Activated naive CD8-positive, alpha-beta T cell treated with anti-CD3 and anti-CD28 coated beads for 36 hours (primary cell): ENCODE measurements at regions not wholly inside any gene's neighbourhood (a gene's known extent, or its start where the extent isn't known, plus 50 kb on each side); places are given as distances from the start of the nearest gene placed in this dataset.
A peak's percentile ranks its signal among the peaks of the same experiment; 100 is the strongest.

Source experiments
- DNase-seq: peaks from one replicate; pipeline ENCODE4 v3.0.0; 2021
- H3K27ac Mint-ChIP-seq: one replicate; pipeline ENCODE4 v1.8.0; 2022; ENCODE audit warnings: mild to moderate bottlenecking, moderate library complexity, mixed read lengths
- H3K27me3 Mint-ChIP-seq: one replicate; pipeline ENCODE4 v1.8.0; 2022; ENCODE audit warnings: mild to moderate bottlenecking, mixed read lengths
- H3K36me3 Mint-ChIP-seq: one replicate; pipeline ENCODE4 v1.8.0; 2021; ENCODE audit warnings: mild to moderate bottlenecking, mixed read lengths
- H3K4me1 Mint-ChIP-seq: one replicate; pipeline ENCODE4 v1.8.0; 2021; ENCODE audit warnings: mixed read lengths
- H3K4me3 Mint-ChIP-seq: one replicate; pipeline ENCODE4 v1.8.0; 2022; ENCODE audit warnings: mild to moderate bottlenecking, moderate library complexity, mixed read lengths
- H3K9me3 Mint-ChIP-seq: one replicate; pipeline ENCODE4 v1.8.0; 2022; ENCODE audit warnings: mixed read lengths

- H3K9me3 Mint-ChIP-seq: peaks cover 4% of the 10 kb centered on the region
- no peak for DNase-seq
- no peaks in the 10 kb centered on the region for H3K4me1 Mint-ChIP-seq
- H3K27ac Mint-ChIP-seq: no peak overlapping the region
- H3K4me3 Mint-ChIP-seq: no peak overlapping the region
- H3K36me3 Mint-ChIP-seq: no peaks in the 10 kb centered on the region
- H3K27me3 Mint-ChIP-seq: peaks cover 49% of the 10 kb centered on the region
Measured at GRCh38 chr17:5800646-5801045, 216.3 kb upstream of the NLRP1 start.

GRCh38 chr17:5804251-5804650 is 219.9 kb upstream of the NLRP1 start:
- Mint-ChIP-seq H3K4me1 (no peaks in the 10 kb centered on the region), H3K27me3 (peaks cover 51% of the 10 kb centered on the region), H3K9me3 (peaks cover 6% of the 10 kb centered on the region), H3K4me3 (no peak overlapping the region), H3K27ac (no peak overlapping the region), H3K36me3 (no peaks in the 10 kb centered on the region)
- DNase-seq: no peak

GRCh38 chr17:5809056-5809455 is 224.7 kb upstream of the NLRP1 start:
- no peak for DNase-seq
- Mint-ChIP-seq H3K36me3 (peaks cover 3% of the 10 kb centered on the region), H3K27ac (no peak overlapping the region), H3K27me3 (peaks cover 39% of the 10 kb centered on the region), H3K9me3 (peaks cover 30% of the 10 kb centered on the region), H3K4me3 (no peak overlapping the region), H3K4me1 (no peaks in the 10 kb centered on the region)

GRCh38 chr17:5809580-5810188 is 225.4 kb upstream of the NLRP1 start:
- Mint-ChIP-seq H3K27ac (no peak overlapping the region), H3K4me1 (no peaks in the 10 kb centered on the region), H3K27me3 (peaks cover 32% of the 10 kb centered on the region), H3K36me3 (peaks cover 3% of the 10 kb centered on the region), H3K4me3 (no peak overlapping the region), H3K9me3 (peaks cover 30% of the 10 kb centered on the region)
- no peak for DNase-seq

GRCh38 chr17:5812590-5812989 is 228.3 kb upstream of the NLRP1 start:
- Mint-ChIP-seq H3K36me3 (peaks cover 3% of the 10 kb centered on the region), H3K9me3 (peaks cover 29% of the 10 kb centered on the region), H3K27ac (no peak overlapping the region), H3K27me3 (peaks cover 24% of the 10 kb centered on the region), H3K4me1 (no peaks in the 10 kb centered on the region), H3K4me3 (no peak overlapping the region)
- no peak for DNase-seq

- peaks cover 25% of the 10 kb centered on the region for H3K27me3 Mint-ChIP-seq
- H3K27ac Mint-ChIP-seq: no peak overlapping the region
- H3K4me3 Mint-ChIP-seq: no peak overlapping the region
- H3K4me1 Mint-ChIP-seq: no peaks in the 10 kb centered on the region
- H3K36me3 Mint-ChIP-seq: peaks cover 3% of the 10 kb centered on the region
- DNase-seq: no peak
- H3K9me3 Mint-ChIP-seq: peaks cover 29% of the 10 kb centered on the region
Measured at GRCh38 chr17:5813357-5813756, 229.0 kb upstream of the NLRP1 start.

GRCh38 chr17:5815396-5815795 is 231.1 kb upstream of the NLRP1 start:
- Mint-ChIP-seq H3K4me3 (no peak overlapping the region), H3K9me3 (peaks cover 20% of the 10 kb centered on the region), H3K4me1 (no peaks in the 10 kb centered on the region), H3K27me3 (peaks cover 32% of the 10 kb centered on the region), H3K27ac (no peak overlapping the region), H3K36me3 (peaks cover 2% of the 10 kb centered on the region)
- no peak for DNase-seq

- DNase-seq: no peak
- no peak overlapping the region for H3K27ac Mint-ChIP-seq
- peaks cover 32% of the 10 kb centered on the region for H3K27me3 Mint-ChIP-seq
- H3K4me1 Mint-ChIP-seq: no peaks in the 10 kb centered on the region
- peaks cover 10% of the 10 kb centered on the region for H3K9me3 Mint-ChIP-seq
- peaks cover 2% of the 10 kb centered on the region for H3K36me3 Mint-ChIP-seq
- no peak overlapping the region for H3K4me3 Mint-ChIP-seq
Measured at GRCh38 chr17:5816491-5817070, 232.3 kb upstream of the NLRP1 start.

GRCh38 chr17:5817475-5818395 is 233.4 kb upstream of the NLRP1 start:
- no peaks in the 10 kb centered on the region for H3K4me1 Mint-ChIP-seq
- no peak overlapping the region for H3K4me3 Mint-ChIP-seq
- H3K27ac Mint-ChIP-seq: no peak overlapping the region
- DNase-seq: no peak
- peaks cover 3% of the 10 kb centered on the region for H3K9me3 Mint-ChIP-seq
- H3K36me3 Mint-ChIP-seq: peaks cover 2% of the 10 kb centered on the region
- peaks cover 31% of the 10 kb centered on the region for H3K27me3 Mint-ChIP-seq

GRCh38 chr17:5819396-5819795 is 235.1 kb upstream of the NLRP1 start:
- Mint-ChIP-seq H3K4me3 (no peak overlapping the region), H3K27ac (no peak overlapping the region), H3K9me3 (no peaks in the 10 kb centered on the region), H3K4me1 (no peaks in the 10 kb centered on the region), H3K27me3 (peaks cover 34% of the 10 kb centered on the region), H3K36me3 (no peaks in the 10 kb centered on the region)
- no peak for DNase-seq

GRCh38 chr17:5819921-5820685 is 235.8 kb upstream of the NLRP1 start:
- Mint-ChIP-seq H3K4me1 (no peaks in the 10 kb centered on the region), H3K36me3 (no peaks in the 10 kb centered on the region), H3K27me3 (peaks cover 34% of the 10 kb centered on the region), H3K27ac (no peak overlapping the region), H3K4me3 (no peak overlapping the region), H3K9me3 (no peaks in the 10 kb centered on the region)
- DNase-seq: no peak

- Mint-ChIP-seq H3K27ac (no peak overlapping the region), H3K27me3 (peaks cover 32% of the 10 kb centered on the region), H3K4me3 (no peak overlapping the region), H3K4me1 (no peaks in the 10 kb centered on the region), H3K9me3 (no peaks in the 10 kb centered on the region), H3K36me3 (no peaks in the 10 kb centered on the region)
- DNase-seq: peak; percentile 37
Measured at GRCh38 chr17:5820721-5821456, 236.6 kb upstream of the NLRP1 start.

- H3K9me3 Mint-ChIP-seq: no peaks in the 10 kb centered on the region
- H3K4me1 Mint-ChIP-seq: no peaks in the 10 kb centered on the region
- no peak overlapping the region for H3K27ac Mint-ChIP-seq
- H3K4me3 Mint-ChIP-seq: no peak overlapping the region
- peaks cover 28% of the 10 kb centered on the region for H3K27me3 Mint-ChIP-seq
- H3K36me3 Mint-ChIP-seq: no peaks in the 10 kb centered on the region
- no peak for DNase-seq
Measured at GRCh38 chr17:5821803-5822202, 237.5 kb upstream of the NLRP1 start.

- no peaks in the 10 kb centered on the region for H3K4me1 Mint-ChIP-seq
- peaks cover 28% of the 10 kb centered on the region for H3K27me3 Mint-ChIP-seq
- no peak for DNase-seq
- no peaks in the 10 kb centered on the region for H3K36me3 Mint-ChIP-seq
- no peak overlapping the region for H3K27ac Mint-ChIP-seq
- no peak overlapping the region for H3K4me3 Mint-ChIP-seq
- H3K9me3 Mint-ChIP-seq: no peaks in the 10 kb centered on the region
Measured at GRCh38 chr17:5822281-5823060, 238.2 kb upstream of the NLRP1 start.
